Fibroblast of the aortic adventitia (primary cell): ENCODE measurements at regions not wholly inside any gene's neighbourhood (a gene's known extent, or its start where the extent isn't known, plus 50 kb on each side); places are given as distances from the start of the nearest gene placed in this dataset.

Experiments
- DNase-seq: peaks from one replicate; pipeline ENCODE4 v3.0.0-alpha.2; 2010; ENCODE audit warnings: low read depth
- H3K4me3 ChIP-seq: 2 replicates; pipeline ENCODE4 v1.5.1; 2011; ENCODE audit warnings: low read depth, mild to moderate bottlenecking, control low read depth, low read length, moderate library complexity
- TF ChIP-seq, protein P1 (sequence below): IDR thresholded peaks from 2 replicates; pipeline ENCODE4 v1.5.1; 2011; ENCODE audit warnings: mild to moderate bottlenecking, low read length, control low read depth, inconsistent platforms; ENCODE audit not compliant: insufficient read depth

DNA sequence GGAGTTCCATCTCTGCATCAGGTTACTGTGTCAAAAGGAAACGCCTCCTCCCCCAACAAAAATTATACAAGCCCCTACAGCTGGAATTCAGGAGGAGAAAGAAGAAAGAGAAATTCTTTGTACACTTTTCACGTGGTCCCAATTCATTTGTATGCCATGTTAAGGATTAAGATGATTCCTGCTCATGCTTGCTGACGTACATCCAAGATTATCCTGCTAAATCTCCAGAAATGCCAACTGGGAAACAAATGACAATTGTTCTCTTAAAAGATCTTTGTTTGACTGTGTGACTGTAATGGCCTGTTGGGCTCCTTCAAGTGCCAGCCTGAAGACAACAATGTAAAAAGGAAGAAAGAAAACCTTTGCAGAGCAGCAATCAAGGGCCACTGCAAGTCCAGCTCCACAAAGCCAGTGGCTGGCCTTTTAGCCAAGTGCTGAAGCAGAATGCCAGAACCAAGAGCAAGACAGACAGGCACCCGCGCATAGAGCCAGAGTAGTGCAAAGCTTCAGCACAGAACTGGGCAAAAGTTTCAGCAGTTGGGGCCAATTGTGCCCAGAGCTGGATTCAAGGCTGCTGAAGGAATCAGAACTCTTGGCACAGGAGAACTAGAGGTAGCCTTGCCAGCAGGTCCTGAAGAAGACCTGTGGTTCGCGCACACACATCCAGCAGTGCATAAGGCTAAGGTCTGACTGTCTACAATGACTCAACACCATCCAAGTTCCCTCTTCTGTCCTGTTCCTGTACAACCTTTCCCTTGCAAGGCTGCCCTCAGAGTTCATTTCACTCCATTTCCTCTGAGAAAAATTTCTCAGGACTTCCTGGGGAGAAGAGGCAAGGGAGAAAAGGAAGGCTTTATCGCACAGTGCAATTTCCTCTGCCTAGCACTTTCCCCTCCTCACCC is 209.7 kb upstream of the BMP4 start:
- no peak for DNase-seq
- H3K4me3 ChIP-seq = no peak overlapping the region
- TF ChIP-seq, protein P1, sequence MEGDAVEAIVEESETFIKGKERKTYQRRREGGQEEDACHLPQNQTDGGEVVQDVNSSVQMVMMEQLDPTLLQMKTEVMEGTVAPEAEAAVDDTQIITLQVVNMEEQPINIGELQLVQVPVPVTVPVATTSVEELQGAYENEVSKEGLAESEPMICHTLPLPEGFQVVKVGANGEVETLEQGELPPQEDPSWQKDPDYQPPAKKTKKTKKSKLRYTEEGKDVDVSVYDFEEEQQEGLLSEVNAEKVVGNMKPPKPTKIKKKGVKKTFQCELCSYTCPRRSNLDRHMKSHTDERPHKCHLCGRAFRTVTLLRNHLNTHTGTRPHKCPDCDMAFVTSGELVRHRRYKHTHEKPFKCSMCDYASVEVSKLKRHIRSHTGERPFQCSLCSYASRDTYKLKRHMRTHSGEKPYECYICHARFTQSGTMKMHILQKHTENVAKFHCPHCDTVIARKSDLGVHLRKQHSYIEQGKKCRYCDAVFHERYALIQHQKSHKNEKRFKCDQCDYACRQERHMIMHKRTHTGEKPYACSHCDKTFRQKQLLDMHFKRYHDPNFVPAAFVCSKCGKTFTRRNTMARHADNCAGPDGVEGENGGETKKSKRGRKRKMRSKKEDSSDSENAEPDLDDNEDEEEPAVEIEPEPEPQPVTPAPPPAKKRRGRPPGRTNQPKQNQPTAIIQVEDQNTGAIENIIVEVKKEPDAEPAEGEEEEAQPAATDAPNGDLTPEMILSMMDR = no peak

DNA sequence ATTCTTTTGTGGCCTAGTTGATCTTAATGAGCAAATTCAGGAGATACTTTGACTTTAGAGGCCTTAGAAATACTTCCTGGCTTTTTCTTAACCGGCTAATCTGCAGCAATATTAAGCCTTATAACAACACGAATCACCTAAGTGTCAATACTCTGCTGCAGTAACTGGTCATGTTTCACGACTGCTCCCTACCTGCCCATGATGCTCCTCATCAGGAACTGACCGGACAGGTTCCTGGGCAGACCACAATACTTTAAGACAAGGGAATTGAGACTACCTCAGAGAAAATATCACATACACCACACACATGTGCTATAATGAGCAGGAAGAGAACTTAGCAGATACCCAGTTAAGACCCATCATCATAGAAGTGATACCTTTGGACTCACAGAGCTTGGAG is 211.9 kb upstream of the BMP4 start:
- TF ChIP-seq, protein P1 = no peak
- no peak overlapping the region for H3K4me3 ChIP-seq
- DNase-seq = no peak

DNA sequence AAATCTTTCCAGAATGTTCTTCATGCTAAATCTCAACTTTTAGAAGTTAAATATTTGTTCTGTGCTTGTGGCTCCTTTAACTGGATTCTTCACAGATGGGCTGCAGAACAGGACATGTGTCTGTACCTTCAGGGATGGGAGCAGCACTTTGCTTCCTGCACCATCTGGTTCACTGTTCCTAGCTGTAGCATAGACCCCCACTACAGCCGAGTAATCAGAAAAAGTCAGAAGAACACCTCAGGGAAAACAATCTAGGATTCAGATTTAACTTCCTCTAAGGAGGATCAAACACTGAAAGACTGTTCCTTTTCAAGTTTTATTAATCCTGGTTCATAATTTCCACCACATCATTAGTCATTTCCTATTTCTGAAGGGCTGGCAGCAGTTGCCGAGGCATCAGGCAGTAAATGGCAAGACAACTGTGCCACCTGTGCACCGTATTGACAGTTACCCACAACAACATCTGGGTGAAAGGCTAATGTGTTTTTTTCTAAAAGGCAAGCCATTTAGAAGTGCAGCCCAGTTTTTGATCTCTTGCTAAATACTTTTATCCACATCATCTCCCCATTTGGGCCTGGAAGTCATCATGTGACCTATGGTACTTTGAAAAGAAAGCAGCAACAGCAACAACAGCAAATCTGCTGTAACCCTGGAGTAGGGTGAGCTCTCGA is 212.8 kb upstream of the BMP4 start:
- H3K4me3 ChIP-seq = no peak overlapping the region
- DNase-seq = peak; percentile 37
- TF ChIP-seq, protein P1 = no peak

DNA sequence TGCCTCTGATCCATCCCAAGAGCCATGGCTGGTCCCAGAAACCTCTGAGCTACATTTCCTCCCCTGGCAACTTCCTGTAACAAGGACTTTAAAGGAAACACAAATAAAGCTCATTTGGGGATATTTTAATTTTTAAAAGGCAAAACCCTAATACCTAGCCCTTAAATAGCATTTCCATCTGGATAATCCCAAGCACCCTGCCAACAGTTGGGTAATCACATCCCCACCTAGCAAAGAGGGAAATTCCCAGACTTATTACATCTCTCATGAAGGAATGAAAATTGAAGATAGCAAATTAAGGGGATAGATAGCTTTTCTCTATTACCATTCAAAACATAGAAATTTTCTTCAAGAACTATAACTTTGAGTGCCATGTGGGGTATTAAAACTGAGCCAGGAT is 213.7 kb upstream of the BMP4 start:
- TF ChIP-seq, protein P1 = no peak
- peak; percentile 67 for DNase-seq

DNA sequence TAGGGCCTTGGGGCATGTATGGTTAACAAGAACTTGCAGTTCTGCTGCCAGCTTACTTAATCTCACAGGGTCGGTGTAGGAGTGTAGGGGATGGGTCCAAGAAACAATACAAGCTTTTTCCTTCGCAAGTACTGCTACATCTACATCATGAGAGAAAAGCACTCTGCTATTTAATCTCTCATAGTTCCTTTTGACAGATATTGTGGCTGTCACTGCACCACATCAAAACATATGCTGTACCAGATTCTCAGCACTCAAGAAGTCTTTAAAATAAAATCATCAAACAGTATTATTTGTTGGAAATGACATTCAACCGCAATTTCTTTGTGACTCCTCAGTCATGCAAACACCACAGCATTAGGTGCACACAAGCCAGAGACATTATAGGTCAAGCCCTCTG is 215.5 kb upstream of the BMP4 start:
- TF ChIP-seq, protein P1 = no peak
- no peak overlapping the region for H3K4me3 ChIP-seq

More for the DNA sequence above, 213.7 kb upstream of the BMP4 start:
- no peak overlapping the region for H3K4me3 ChIP-seq

DNA sequence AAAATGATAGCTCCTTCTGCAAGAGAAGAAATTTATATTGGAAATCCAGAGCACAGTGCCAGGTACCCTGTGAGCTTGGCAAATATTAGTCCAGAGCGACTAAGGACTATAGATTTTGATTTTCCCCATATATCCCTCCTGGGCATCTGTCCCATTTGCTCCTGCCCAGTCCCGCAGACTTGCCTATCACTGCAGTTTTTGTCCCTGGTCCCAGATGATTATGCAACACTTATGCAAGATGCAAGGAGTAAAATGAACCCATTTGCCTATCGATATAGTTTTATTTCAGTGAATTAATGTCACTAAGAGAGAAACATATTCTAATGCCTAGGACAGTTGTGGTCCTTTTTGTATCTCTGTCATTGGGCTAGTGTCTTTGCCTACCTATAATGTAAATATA is 215.9 kb upstream of the BMP4 start:
- TF ChIP-seq, protein P1 = no peak
- H3K4me3 ChIP-seq = no peak overlapping the region
- DNase-seq = peak; percentile 43

More for the DNA sequence above, 215.5 kb upstream of the BMP4 start:
- no peak for DNase-seq
